GM18861 (cell line): ENCODE measurements at regions not wholly inside any gene's neighbourhood (a gene's known extent, or its start where the extent isn't known, plus 50 kb on each side); places are given as distances from the start of the nearest gene placed in this dataset.

ENCODE experiments used
- ATAC-seq: cut with Tn5 transposase; IDR thresholded peaks from one replicate; pipeline ENCODE4 v1.9.1; 2021; ENCODE audit not compliant: unreplicated experiment

GRCh38 chr17:69761767-69762321 lies 313.2 kb upstream of the KCNJ16 start:
- ATAC-seq = no peak

DNA sequence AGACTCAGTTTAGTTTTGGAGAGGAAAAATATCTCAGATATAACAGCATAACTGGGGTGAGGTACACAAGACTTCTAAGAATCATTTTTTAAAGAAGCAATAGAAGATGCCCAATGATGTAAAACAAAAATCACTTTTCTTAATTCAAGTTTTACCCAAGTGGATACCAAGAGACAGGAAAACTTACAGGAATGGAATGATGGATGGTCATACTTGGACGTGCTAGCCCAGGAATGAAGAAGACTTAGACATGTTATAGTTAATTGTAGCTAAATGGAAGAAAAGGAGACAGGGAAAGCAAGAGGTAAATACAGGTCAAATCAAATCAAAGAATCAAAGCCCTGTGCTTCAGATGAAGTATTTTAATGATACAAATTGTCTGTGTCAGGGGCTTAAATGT lies 312.7 kb upstream of the KCNJ16 start:
- ATAC-seq = no peak

- no peak for ATAC-seq
These were observed 312.3 kb upstream of the KCNJ16 start for GRCh38 chr17:69762766-69763165.

DNA sequence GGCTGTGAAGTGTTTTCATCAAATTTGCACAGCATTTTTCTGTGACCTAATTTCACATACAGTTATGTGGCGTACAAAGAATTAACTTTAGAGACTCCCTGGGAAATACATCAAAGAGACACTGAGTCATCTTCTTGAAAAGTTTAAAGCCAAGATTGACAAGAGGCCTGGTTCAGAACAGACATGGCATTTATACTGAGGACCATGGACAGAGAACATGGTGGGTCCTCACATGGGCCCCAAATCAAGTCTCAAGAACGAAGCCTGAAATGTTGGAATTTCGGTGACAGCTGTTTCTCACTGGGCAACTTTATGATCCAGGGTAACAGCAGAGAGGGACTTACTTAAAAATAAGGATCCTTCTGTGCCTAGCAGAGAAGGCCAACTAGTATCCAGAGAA lies 311.5 kb upstream of the KCNJ16 start:
- ATAC-seq = no peak

GRCh38 chr17:69764146-69764545 lies 310.9 kb upstream of the KCNJ16 start:
- ATAC-seq = no peak

GRCh38 chr17:69769050-69769449 lies 306.0 kb upstream of the KCNJ16 start:
- ATAC-seq = no peak

- no peak for ATAC-seq
These were observed 301.9 kb upstream of the KCNJ16 start for GRCh38 chr17:69773081-69773480.

- no peak for ATAC-seq
These were observed 295.4 kb upstream of the KCNJ16 start for GRCh38 chr17:69779378-69780214.

GRCh38 chr17:69783865-69784264 lies 291.2 kb upstream of the KCNJ16 start:
- no peak for ATAC-seq

DNA sequence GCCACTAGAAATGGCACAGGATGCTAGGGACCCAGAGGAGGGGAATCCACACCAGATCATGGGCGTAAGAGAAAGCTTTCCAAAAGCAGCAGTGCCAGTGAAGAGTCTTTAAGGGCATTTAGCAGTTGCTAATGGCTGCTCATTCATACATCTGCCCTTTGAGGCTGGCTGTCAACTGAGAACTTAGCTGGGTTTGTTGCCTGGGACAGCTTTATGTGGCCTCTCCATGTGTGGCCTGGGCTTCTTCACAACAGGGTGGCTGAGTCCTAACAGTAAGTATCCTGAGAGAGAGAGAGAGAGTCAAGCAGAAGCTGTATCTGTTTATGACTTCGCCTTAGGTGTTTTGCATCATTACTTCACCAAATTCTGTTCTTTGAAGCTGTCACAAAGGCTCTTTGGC lies 286.1 kb upstream of the KCNJ16 start:
- ATAC-seq = no peak

- no peak for ATAC-seq
These were observed 278.9 kb upstream of the KCNJ16 start for GRCh38 chr17:69796078-69796477.

DNA sequence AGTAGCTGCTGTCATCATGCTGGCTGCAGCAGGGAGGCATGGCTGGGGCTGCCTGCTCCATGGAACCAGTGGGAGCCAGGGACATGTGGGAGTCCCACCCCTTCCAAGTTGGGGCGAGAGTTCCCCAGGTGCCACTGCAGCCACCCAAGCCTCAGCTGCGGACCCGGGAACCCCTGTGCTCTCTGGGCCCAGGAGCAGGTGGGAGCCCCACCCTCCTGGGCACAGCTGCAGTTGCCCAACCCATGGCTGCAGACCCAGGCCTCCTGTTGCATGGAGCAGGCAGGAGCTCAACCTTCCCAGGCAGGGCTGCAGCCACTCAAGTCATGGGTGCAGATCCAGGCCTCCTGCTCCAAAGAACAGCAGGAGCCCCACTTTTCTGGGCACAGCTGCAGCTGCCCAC lies 274.2 kb upstream of the KCNJ16 start:
- no peak for ATAC-seq

- ATAC-seq = no peak
These were observed 273.7 kb upstream of the KCNJ16 start for GRCh38 chr17:69801368-69801767.

DNA sequence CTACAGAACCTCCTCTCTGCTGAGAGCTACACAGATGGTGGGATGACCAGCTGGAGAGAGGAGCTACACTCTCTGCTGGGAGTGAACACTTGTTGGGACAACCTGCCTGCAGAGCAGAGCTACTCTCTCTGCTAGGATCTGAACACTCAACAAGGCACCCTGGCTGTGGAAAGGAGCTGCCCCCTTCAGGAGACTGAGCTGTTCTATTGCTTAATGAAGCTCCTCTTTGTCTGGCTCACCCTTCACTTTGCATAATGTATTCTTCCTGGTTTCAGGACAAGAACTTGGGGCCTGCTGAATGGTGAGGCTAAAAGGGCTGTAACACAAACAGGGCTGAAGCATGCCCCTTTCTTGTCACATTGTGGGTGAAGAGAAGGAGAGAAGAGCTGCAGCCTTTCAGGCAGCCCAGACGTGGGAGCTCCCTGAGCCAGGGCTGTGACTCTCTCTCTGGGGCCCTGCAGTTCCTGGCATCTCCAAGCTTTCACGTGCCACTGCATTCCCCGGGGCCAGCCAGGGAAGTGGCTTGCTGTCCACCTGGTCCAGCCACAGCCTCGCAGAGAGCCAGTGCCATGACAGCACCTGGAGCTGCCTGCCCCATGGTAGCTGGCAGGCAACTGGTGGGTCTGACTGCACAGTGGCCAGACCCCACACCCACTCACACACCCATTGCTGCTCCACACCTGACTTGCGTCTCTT lies 272.8 kb upstream of the KCNJ16 start:
- no peak for ATAC-seq

DNA sequence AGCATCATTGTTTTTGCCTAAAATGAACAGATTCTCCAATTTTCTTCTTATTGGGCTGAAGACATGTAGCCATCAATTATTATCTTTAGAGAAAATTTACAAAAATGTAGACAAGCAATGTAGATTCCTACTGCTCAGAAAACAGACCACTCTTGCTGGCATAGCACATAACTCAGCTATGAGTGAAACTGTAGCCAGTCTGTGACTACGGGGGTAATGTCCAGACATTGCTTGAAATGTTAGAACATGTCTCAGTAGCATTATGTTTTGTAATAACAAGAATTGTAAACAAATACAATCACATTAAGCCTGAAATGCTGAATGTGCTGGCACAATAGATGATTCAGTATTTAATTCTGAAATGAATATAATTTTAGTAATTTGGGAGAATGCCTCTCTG lies 265.7 kb upstream of the KCNJ16 start:
- no peak for ATAC-seq

- no peak for ATAC-seq
These were observed 264.6 kb upstream of the KCNJ16 start for GRCh38 chr17:69810326-69810965.

DNA sequence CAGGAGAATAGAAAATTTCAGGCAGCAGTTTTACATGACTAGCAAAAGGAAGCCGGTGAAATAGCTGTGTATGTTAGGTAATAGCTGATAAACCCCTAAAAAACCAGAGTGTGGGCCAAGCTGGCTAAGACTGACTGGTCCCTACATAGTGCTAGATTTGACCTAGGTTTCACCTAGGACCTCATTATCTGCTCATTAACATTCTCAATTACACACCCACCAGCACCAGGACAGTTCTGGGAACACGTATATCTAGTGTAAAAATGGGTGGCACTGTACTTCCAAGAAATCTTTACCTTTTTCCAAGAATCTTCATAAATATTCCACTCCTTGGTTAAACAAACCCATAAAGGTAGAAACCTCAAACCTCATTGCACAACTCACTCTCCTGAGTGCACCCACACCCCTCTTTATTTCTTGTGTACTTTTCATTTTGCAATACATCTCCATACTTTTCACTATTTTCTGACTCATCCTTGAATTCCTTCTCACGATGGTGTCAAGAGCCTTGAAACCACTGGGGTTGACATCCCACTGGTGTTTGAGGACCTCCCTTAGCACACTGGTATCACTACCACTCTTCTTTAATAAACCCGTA lies 262.7 kb upstream of the KCNJ16 start:
- ATAC-seq = no peak

DNA sequence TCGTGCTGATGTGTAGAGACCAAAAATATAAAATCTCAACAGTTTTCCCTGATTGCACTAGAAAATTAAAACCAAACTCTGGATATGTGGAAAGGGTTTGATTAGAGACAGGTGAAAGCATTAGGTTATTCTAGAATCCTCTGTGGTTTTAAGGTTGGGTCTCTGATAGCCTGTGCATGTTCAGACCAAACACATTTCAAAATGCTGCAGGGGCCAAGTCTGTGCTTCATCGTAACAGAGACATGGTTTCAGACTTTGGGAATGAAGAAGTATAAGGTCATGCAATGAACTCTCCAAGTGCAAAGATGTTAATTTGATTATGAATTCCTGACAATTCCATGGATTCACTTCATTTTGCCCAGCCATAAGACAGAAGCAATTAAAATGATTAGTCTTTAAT lies 261.0 kb upstream of the KCNJ16 start:
- no peak for ATAC-seq

- no peak for ATAC-seq
These were observed 259.6 kb upstream of the KCNJ16 start for GRCh38 chr17:69815406-69815805.

DNA sequence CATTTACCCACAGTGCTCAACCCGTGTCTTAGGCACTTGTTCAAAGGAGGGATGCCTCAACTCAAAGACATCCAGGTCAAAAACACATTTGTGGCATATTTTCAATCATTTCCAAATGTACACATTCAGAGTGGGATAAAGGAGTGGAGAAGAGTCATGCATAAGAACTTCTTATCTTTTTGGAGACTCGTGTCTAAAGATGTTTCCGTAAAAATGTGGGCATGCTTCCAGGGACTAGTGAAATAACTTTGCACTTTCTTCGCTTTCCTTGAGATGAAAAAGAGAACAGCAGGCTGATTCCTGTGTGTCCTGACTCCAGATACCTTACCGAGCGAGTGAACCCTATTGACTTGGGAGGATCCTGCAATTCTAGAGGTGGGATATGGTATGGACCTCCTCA lies 256.6 kb upstream of the KCNJ16 start:
- ATAC-seq = no peak

GRCh38 chr17:69819316-69820087 lies 255.5 kb upstream of the KCNJ16 start:
- ATAC-seq = no peak
